ENCODE measurements at regions not wholly inside any gene's neighbourhood (a gene's known extent, or its start where the extent isn't known, plus 50 kb on each side); places are given as distances from the start of the nearest gene placed in this dataset.

DNA sequence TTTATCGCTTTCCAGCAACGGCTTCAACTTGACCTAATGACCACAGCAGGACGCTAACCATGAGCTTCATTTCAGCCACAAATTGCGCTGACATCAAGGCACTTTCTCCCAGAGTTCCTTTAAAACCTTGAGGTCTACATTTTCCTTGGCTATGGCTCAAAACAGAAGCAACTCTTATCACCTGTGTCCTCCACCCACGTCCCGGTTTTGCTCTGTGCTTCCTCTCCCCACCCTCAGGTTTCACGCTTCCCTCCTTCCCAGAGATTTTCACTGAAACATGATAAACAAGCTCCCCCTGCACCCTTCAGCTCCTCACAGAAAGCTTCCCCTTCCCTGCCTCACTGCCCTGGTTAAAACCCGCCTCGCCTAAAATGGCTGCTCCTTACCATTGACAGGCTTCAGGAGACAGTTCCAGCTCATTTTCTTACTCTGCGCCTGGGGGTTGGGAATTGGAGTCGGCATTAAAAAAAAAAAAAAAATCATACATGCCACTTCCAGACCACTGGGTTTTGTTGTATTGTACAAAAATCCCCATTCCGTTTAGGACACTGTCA, 229.5 kb downstream of the UBE3D start:
- DNase-seq = no peak

- DNase-seq = no peak
Measured at GRCh38 chr6:82840571-82840970, 225.1 kb downstream of the UBE3D start.

- DNase-seq = no peak
Measured at GRCh38 chr6:82841309-82841708, 224.3 kb downstream of the UBE3D start.

All from SHP77 (cell line).